ENCODE measurements at regions not wholly inside any gene's neighbourhood (a gene's known extent, or its start where the extent isn't known, plus 50 kb on each side); places are given as distances from the start of the nearest gene placed in this dataset.
A peak's percentile ranks its signal among the peaks of the same experiment; 100 is the strongest.

DNA sequence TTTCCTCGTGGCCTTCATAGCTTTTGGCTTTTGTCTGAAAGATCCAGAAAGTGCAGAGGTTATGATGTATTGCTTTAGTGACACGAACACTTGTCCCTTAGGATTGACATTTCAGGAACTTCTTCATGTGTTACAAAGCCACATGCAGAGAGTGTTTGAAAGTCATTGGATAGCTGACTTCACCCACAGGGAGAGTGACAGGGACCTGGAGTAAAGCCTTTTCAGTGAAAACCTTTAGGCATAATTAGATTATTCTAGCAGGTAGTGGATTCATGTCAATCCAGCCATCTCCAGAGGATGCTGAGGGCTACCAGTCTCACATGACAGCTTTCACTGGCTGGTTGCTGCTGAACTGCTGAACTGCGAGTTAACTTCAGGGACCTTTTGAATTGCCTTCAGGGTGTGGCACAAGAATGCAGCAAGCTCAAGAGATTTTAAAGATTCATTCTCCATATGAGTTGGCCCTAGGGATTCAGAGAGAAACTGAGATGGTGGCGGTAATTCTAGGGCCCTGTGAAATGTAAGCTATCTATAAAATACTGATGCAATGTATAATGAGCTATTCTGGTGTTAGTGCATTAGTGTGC, 267.0 kb upstream of the GOLIM4 start:
- DNase-seq (no peak), ATAC-seq (ENCODE audit: insufficient read depth, low FRiP score) (no peak)
- no peaks in the 10 kb centered on the region for H3K27me3 ChIP-seq (ENCODE audit: control insufficient read depth in 3 of 3, insufficient read depth in 3 of 3, low read length in 2 of 3)
- no peaks in the 10 kb centered on the region for H3K9me3 ChIP-seq (ENCODE audit: control insufficient read depth in 4 of 4, insufficient read depth in 3 of 4, low read length in 3 of 4)
- no peak overlapping the region for H3K27ac ChIP-seq (ENCODE audit: low read depth in 1 of 2, low read length in 1 of 2)
- no peaks in the 10 kb centered on the region for H3K36me3 ChIP-seq (ENCODE audit: control insufficient read depth in 4 of 4, insufficient read depth in 4 of 4, low read length in 4 of 4)
- no peak overlapping the region for H3K9ac ChIP-seq (ENCODE audit: insufficient read depth in 1 of 2, low read length in 2 of 2)
- no peak for TF ChIP-seq CTCF (IDR thresholded peaks at IDR 0.05; ENCODE audit: control extremely low read depth, extremely low read depth)
- no peak overlapping the region for H3K4me3 ChIP-seq
- peaks cover 0 to 13% (median 0%) of the 10 kb centered on the region in 5 donors for H3K4me1 ChIP-seq (ENCODE audit: control insufficient read depth in 5 of 5, insufficient read depth in 5 of 5, low read length in 5 of 5)
- 70 to 74% methylated on average over 4 of the region's 4 CpGs for WGBS, 2 donors

DNA sequence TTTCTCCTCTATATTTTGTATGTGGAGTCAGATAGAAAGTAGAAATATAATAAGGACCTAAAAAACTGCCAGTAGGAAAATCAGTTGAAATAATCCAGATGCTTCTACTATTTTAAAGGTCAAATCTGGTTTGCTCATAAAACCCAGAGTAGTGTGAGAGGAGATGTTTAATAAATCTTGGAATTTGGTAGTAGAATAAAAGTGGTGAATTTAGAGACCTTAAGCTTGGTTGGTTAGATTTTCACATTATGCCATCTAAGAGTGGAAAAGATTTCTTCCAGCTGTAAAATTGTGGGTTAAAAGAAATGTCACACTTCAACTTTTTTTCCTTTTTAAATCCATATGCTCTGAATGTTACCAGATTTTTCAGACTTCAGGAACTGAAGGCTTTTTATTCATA, 266.4 kb upstream of the GOLIM4 start:
- TF ChIP-seq CTCF (IDR thresholded peaks at IDR 0.05; ENCODE audit: control extremely low read depth, extremely low read depth) = no peak
- no peak overlapping the region for H3K9ac ChIP-seq (ENCODE audit: insufficient read depth in 1 of 2, low read length in 2 of 2)
- no peaks in the 10 kb centered on the region for H3K9me3 ChIP-seq (ENCODE audit: control insufficient read depth in 4 of 4, insufficient read depth in 3 of 4, low read length in 3 of 4)
- DNase-seq = peak in 2 of 3 donors; percentile 54 to 61
- H3K27me3 ChIP-seq (ENCODE audit: control insufficient read depth in 3 of 3, insufficient read depth in 3 of 3, low read length in 2 of 3) = no peaks in the 10 kb centered on the region
- H3K4me3 ChIP-seq = no peak overlapping the region
- no peaks in the 10 kb centered on the region for H3K36me3 ChIP-seq (ENCODE audit: control insufficient read depth in 4 of 4, insufficient read depth in 4 of 4, low read length in 4 of 4)
- H3K4me1 ChIP-seq (ENCODE audit: control insufficient read depth in 5 of 5, insufficient read depth in 5 of 5, low read length in 5 of 5) = peaks cover 0 to 13% (median 0%) of the 10 kb centered on the region in 5 donors
- no peak for ATAC-seq (ENCODE audit: insufficient read depth, low FRiP score)
- H3K27ac ChIP-seq (ENCODE audit: low read depth in 1 of 2, low read length in 1 of 2) = no peak overlapping the region

- WGBS, 2 donors = 87 to 94% methylated on average over 3 of the region's 3 CpGs
- Histone ChIP-seq H3K4me3 (no peak overlapping the region), H3K4me1 (ENCODE audit: control insufficient read depth in 5 of 5, insufficient read depth in 5 of 5, low read length in 5 of 5) (peaks cover 0 to 13% (median 0%) of the 10 kb centered on the region in 5 donors), H3K36me3 (ENCODE audit: control insufficient read depth in 4 of 4, insufficient read depth in 4 of 4, low read length in 4 of 4) (no peaks in the 10 kb centered on the region), H3K27ac (ENCODE audit: low read depth in 1 of 2, low read length in 1 of 2) (no peak overlapping the region), H3K9ac (ENCODE audit: insufficient read depth in 1 of 2, low read length in 2 of 2) (no peak overlapping the region), H3K9me3 (ENCODE audit: control insufficient read depth in 4 of 4, insufficient read depth in 3 of 4, low read length in 3 of 4) (no peaks in the 10 kb centered on the region), H3K27me3 (ENCODE audit: control insufficient read depth in 3 of 3, insufficient read depth in 3 of 3, low read length in 2 of 3) (no peaks in the 10 kb centered on the region)
- TF ChIP-seq CTCF (IDR thresholded peaks at IDR 0.05; ENCODE audit: control extremely low read depth, extremely low read depth) = no peak
- DNase-seq = no peak
- no peak for ATAC-seq (ENCODE audit: insufficient read depth, low FRiP score)
Observed at GRCh38 chr3:168360993-168361392, 265.3 kb upstream of the GOLIM4 start.
